OCI-LY7 (cell line): ENCODE measurements at regions not wholly inside any gene's neighbourhood (a gene's known extent, or its start where the extent isn't known, plus 50 kb on each side); places are given as distances from the start of the nearest gene placed in this dataset.

Source experiments
- BruUV-seq: library from RNA; stranded (reverse); fragments of 400-500 nt; replicated peaks from 2 replicates; lab custom pipeline; 2021; lab: Mats Ljungman, UMichigan
- CTCF ChIA-PET: fragments of 300-600 bp; sonication (Branson Sonifier 250); formaldehyde crosslinking; loops from one replicate; lab custom pipeline; 2022; ENCODE audit warnings: antibody characterized with exemption; ENCODE audit not compliant: unreplicated experiment; lab: Charles Lee
- POLR2A ChIA-PET: fragments of 300-600 bp; sonication (Branson Sonifier 250); formaldehyde crosslinking; loops from one replicate; lab custom pipeline; 2022; ENCODE audit warnings: antibody characterized with exemption; lab: Charles Lee
- DNase-seq: peaks from one replicate; pipeline ENCODE4 v3.0.0-alpha.2; 2015; ENCODE audit warnings: low spot score
- H2AFZ ChIP-seq: fragments of 200-600 bp; sonication (generic), shearing (Covaris generic); 2 replicates; pipeline ENCODE4 v1.6.1; 2014; ENCODE audit warnings: mild to moderate bottlenecking, antibody characterized with exemption, low read length, moderate library complexity
- H3K27ac ChIP-seq: fragments of 200-600 bp; sonication (generic); 2 replicates; pipeline ENCODE4 v1.5.1; 2014; ENCODE audit warnings: mixed run types, low read depth, mild to moderate bottlenecking, moderate library complexity, low read length, inconsistent platforms; ENCODE audit not compliant: poor library complexity, severe bottlenecking
- H3K36me3 ChIP-seq: fragments of 200-600 bp; sonication (generic); 2 replicates; pipeline ENCODE4 v1.6.1; 2014; ENCODE audit warnings: mild to moderate bottlenecking, antibody characterized with exemption, low read length, moderate library complexity, mixed read lengths; ENCODE audit not compliant: insufficient read depth
- H3K4me1 ChIP-seq: fragments of 200-600 bp; sonication (generic); 2 replicates; pipeline ENCODE4 v1.5.1; 2014; ENCODE audit warnings: mild to moderate bottlenecking, low read length; ENCODE audit not compliant: insufficient read depth, poor library complexity, severe bottlenecking
- H3K4me2 ChIP-seq: fragments of 200-600 bp; sonication (generic); 2 replicates; pipeline ENCODE4 v1.6.1; 2014; ENCODE audit warnings: mild to moderate bottlenecking, low read length
- H3K4me3 ChIP-seq: fragments of 200-600 bp; sonication (generic); 2 replicates; pipeline ENCODE4 v1.5.1; 2014; ENCODE audit warnings: mild to moderate bottlenecking, low read depth, low read length; ENCODE audit not compliant: poor library complexity, severe bottlenecking
- H3K79me2 ChIP-seq: fragments of 200-600 bp; sonication (generic); 2 replicates; pipeline ENCODE4 v1.6.1; 2016; ENCODE audit warnings: low read depth, mild to moderate bottlenecking, low read length, moderate library complexity, mixed read lengths; ENCODE audit not compliant: insufficient read depth
- H3K9me2 ChIP-seq: fragments of 200-600 bp; sonication (generic); 2 replicates; pipeline ENCODE4 v1.6.1; 2016; ENCODE audit warnings: mild to moderate bottlenecking, low read length, mixed read lengths; ENCODE audit not compliant: insufficient read depth
- H3K9me3 ChIP-seq: fragments of 200-600 bp; sonication (generic); 2 replicates; pipeline ENCODE4 v1.6.1; 2014; ENCODE audit warnings: mild to moderate bottlenecking, mixed run types, low read length, mixed read lengths
- H4K20me1 ChIP-seq: fragments of 200-600 bp; sonication (generic); 2 replicates; pipeline ENCODE4 v1.6.1; 2014; ENCODE audit warnings: mild to moderate bottlenecking, antibody characterized with exemption, low read length, moderate library complexity, mixed read lengths; ENCODE audit not compliant: insufficient read depth
- EZH2phosphoT487 ChIP-seq: fragments of 200-600 bp; sonication (generic); IDR thresholded peaks from 2 replicates; pipeline ENCODE4 v1.6.1; 2018; ENCODE audit warnings: low read depth, borderline replicate concordance, mild to moderate bottlenecking, mixed run types, antibody characterized with exemption, low read length, moderate library complexity, mixed read lengths
- intact Hi-C: fragments of 100-400 bp; cut with micrococcal nuclease; formaldehyde crosslinking; loops from one replicate; pipeline ENCODE4 v1.10.0; 2022; ENCODE audit not compliant: unreplicated experiment
- TF ChIP-seq, protein P1 (sequence below): fragments of 200-600 bp; sonication (generic); conservative IDR thresholded peaks from 2 replicates; pipeline ENCODE4 v1.5.1; 2014; ENCODE audit warnings: mild to moderate bottlenecking, antibody characterized with exemption, low read length, moderate library complexity, mixed read lengths

DNA sequence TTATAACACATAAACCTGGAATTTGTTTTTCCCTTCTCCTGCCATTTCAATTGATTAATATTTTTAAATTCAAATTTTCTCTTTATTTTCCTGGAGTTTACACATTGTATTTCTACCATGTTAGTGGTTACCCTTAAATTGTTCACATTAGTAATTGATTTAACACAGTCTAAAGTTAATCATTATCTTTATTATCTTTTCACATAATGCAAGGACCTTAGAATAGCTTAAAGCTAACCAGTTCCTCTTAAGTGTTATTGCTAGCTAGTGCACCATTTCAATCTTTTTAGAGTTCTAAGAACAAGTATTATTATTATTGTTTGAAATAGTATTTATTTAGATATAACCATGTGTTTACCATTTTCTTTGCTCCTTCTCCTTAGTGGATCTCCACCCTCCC, 251.2 kb upstream of the FBXL7 start:
- no peak for DNase-seq
- Histone ChIP-seq H3K4me1 (no peaks in the 10 kb centered on the region), H2AFZ (no peak overlapping the region), H3K9me2 (no peaks in the 10 kb centered on the region; the same call in 1 of the 2 replicates), H3K4me2 (no peak overlapping the region), H4K20me1 (no peaks in the 10 kb centered on the region), H3K36me3 (no peaks in the 10 kb centered on the region), H3K27ac (no peak overlapping the region), H3K9me3 (no peaks in the 10 kb centered on the region), H3K79me2 (no peaks in the 10 kb centered on the region), H3K4me3 (no peak overlapping the region)
- POLR2A ChIA-PET: no interaction called here
- CTCF ChIA-PET: no interaction called here
- TF ChIP-seq, protein P1, sequence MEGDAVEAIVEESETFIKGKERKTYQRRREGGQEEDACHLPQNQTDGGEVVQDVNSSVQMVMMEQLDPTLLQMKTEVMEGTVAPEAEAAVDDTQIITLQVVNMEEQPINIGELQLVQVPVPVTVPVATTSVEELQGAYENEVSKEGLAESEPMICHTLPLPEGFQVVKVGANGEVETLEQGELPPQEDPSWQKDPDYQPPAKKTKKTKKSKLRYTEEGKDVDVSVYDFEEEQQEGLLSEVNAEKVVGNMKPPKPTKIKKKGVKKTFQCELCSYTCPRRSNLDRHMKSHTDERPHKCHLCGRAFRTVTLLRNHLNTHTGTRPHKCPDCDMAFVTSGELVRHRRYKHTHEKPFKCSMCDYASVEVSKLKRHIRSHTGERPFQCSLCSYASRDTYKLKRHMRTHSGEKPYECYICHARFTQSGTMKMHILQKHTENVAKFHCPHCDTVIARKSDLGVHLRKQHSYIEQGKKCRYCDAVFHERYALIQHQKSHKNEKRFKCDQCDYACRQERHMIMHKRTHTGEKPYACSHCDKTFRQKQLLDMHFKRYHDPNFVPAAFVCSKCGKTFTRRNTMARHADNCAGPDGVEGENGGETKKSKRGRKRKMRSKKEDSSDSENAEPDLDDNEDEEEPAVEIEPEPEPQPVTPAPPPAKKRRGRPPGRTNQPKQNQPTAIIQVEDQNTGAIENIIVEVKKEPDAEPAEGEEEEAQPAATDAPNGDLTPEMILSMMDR: no peak
- no peak for TF ChIP-seq EZH2phosphoT487
- intact Hi-C loops: no loop called here
- BruUV-seq: no TSS peak

DNA sequence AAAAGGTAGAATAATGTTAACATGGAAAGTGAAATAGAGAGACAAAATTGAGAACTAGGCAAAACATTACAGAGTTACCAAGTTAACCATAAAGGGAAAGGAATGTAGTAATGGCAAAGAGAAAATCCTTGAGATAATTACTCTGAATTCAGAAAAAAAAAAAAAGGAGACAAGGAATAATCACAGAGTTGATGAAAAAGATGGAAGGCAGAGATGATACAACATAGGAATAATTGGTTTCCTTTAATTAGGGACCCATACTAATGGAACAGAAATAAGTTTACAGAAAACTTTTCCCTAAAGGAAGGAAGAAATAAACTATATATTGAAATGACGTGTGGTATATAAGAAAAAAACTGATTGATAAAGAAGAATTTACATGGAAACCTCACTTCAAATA, 254.1 kb upstream of the FBXL7 start:
- intact Hi-C loops: no loop called here
- no peak overlapping the region for H3K4me3 ChIP-seq
- no peaks in the 10 kb centered on the region; the same call in 1 of the 2 replicates for H3K9me2 ChIP-seq
- no peaks in the 10 kb centered on the region for H3K9me3 ChIP-seq
- no peaks in the 10 kb centered on the region for H3K4me1 ChIP-seq
- no peaks in the 10 kb centered on the region for H3K79me2 ChIP-seq
- no peak overlapping the region for H3K4me2 ChIP-seq
- BruUV-seq: no TSS peak
- TF ChIP-seq, protein P1: no peak
- TF ChIP-seq EZH2phosphoT487: no peak
- CTCF ChIA-PET: no interaction called here
- DNase-seq: no peak
- H3K36me3 ChIP-seq: no peaks in the 10 kb centered on the region
- no peak overlapping the region for H2AFZ ChIP-seq
- POLR2A ChIA-PET: interaction anchor here (0.8 kb wide), 1 partner anchor 266 kb away, joined by 5 read pairs; no protein-coding TSS in a partner anchor
- H3K27ac ChIP-seq: no peak overlapping the region
- no peaks in the 10 kb centered on the region for H4K20me1 ChIP-seq

DNA sequence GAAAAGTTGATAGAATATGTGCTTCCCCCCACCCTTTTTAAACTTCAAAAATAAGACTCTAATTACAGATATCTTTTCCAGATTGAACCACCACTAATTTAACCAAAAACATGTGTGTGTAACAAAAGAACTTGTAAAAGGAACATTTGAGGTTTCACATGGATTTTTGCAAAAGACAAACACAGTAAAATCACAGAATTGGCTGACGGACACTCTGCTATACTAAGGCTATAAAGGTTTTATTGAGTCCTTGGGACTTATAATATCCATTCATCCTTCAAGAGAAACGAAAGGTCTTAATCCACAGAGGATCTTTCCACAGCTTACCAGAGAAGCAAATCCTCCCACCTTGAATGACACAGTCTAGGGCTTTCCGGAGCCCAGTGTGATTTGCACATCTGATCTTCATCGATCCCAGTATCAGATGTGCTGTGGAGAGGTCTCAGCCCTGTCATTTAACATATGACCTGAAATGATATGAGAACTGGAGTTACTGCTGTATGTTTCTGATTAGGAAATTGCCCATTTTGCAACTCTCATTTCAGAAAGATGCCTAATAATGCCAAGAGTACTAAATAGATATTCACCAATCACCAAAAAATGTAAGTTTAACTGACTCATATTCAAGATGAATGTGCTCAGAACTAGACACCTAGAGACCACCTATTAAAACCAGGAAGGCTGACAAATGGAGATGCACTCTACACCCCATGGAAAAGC, 256.5 kb upstream of the FBXL7 start:
- no peak overlapping the region for H2AFZ ChIP-seq
- H3K9me3 ChIP-seq: no peaks in the 10 kb centered on the region
- H3K27ac ChIP-seq: no peak overlapping the region
- no TSS peak for BruUV-seq
- H3K4me1 ChIP-seq: no peaks in the 10 kb centered on the region
- intact Hi-C loops: no loop called here
- no peak for DNase-seq
- H3K36me3 ChIP-seq: no peaks in the 10 kb centered on the region
- ChIA-PET CTCF (no interaction called here), POLR2A (interaction anchor here (0.8 to 1.0 kb wide), 2 partner anchors 11 to 265 kb away, joined by 3 to 4 read pairs; no protein-coding TSS in a partner anchor)
- no peak overlapping the region for H3K4me2 ChIP-seq
- no peak overlapping the region for H3K4me3 ChIP-seq
- H3K79me2 ChIP-seq: no peaks in the 10 kb centered on the region
- no peaks in the 10 kb centered on the region for H3K9me2 ChIP-seq
- no peaks in the 10 kb centered on the region for H4K20me1 ChIP-seq
- TF ChIP-seq, protein P1: no peak
- TF ChIP-seq EZH2phosphoT487: no peak
